ENCODE measurements at regions not wholly inside any gene's neighbourhood (a gene's known extent, or its start where the extent isn't known, plus 50 kb on each side); places are given as distances from the start of the nearest gene placed in this dataset.
"Not testable (repeated sequence)": the region's sequence is repeated elsewhere in the genome, so short reads cannot be mapped to it uniquely, and the experiment has no call there.

DNA sequence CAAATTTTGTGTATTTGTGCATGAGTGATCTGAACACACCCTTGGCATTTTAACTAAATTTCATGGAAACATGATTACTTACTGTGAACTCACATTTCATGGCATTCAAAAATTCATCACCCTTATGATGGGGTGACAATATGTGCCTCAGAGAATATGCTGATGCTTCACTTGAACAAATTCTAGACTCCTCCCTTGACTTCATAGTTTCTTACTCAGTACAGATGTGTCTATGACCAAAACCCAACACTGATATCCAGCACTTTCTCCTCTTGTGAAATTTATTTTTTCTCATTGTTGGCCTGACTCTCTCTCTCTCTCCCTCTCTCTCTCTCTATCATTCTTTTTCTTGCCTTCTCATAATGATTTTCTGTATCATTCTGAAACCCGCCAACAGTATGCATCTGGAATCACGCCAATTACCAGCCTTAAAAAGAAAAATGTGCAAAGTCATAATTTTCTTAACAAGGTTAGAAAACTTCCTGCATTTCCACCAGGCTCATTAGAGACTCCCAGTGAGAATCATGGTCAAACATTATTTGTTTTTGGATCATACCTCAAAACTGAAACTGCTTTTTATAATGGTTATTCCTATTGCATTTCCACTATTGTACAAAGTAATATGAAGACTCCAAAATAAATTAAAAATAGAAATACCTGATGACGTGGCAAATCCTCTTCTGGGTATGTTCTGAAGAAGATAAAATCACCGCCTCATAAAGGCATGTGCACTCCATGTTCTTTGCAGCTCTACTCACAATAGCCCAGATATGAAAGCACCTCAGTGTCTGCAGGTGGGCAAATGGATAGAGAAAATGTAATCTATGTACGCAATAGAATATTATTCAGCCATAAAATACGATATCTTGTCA lies 722.2 kb downstream of the TMEM121 start:
- no peaks in the 10 kb centered on the region for H3K9me3 ChIP-seq
- H3K4me3 ChIP-seq: no peak overlapping the region
- TF ChIP-seq POLR2A (IDR thresholded peaks at IDR 0.05) (no peak), POLR2AphosphoS5 (IDR thresholded peaks at IDR 0.05; ENCODE audit: insufficient read depth in 1 of 2, low read depth in 1 of 2) (no peak)
- TF ChIP-seq, protein P1, sequence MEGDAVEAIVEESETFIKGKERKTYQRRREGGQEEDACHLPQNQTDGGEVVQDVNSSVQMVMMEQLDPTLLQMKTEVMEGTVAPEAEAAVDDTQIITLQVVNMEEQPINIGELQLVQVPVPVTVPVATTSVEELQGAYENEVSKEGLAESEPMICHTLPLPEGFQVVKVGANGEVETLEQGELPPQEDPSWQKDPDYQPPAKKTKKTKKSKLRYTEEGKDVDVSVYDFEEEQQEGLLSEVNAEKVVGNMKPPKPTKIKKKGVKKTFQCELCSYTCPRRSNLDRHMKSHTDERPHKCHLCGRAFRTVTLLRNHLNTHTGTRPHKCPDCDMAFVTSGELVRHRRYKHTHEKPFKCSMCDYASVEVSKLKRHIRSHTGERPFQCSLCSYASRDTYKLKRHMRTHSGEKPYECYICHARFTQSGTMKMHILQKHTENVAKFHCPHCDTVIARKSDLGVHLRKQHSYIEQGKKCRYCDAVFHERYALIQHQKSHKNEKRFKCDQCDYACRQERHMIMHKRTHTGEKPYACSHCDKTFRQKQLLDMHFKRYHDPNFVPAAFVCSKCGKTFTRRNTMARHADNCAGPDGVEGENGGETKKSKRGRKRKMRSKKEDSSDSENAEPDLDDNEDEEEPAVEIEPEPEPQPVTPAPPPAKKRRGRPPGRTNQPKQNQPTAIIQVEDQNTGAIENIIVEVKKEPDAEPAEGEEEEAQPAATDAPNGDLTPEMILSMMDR (IDR thresholded peaks at IDR 0.05): no peak
- intact Hi-C loops (cut with DNase I): no loop called here
- no peaks in the 10 kb centered on the region for H3K27me3 ChIP-seq
- DNase-seq (ENCODE audit: extremely low spot score in 2 of 2): no peak
- no peaks in the 10 kb centered on the region for H3K36me3 ChIP-seq
- no peak overlapping the region for H3K27ac ChIP-seq
- H3K4me1 ChIP-seq: no peaks in the 10 kb centered on the region

GRCh38 chr14:106253995-106254394 lies 727.6 kb downstream of the TMEM121 start:
- H3K4me3 ChIP-seq; H3K4me1 ChIP-seq; H3K27me3 ChIP-seq; H3K27ac ChIP-seq; DNase-seq (ENCODE audit: extremely low spot score in 2 of 2); H3K36me3 ChIP-seq; H3K9me3 ChIP-seq; intact Hi-C loops (cut with DNase I): not testable (repeated sequence)

GRCh38 chr14:106257569-106257994 lies 731.2 kb downstream of the TMEM121 start:
- H3K27ac ChIP-seq; H3K9me3 ChIP-seq; H3K27me3 ChIP-seq; intact Hi-C loops (cut with DNase I); DNase-seq (ENCODE audit: extremely low spot score in 2 of 2); H3K36me3 ChIP-seq; H3K4me1 ChIP-seq; H3K4me3 ChIP-seq: not testable (repeated sequence)

- no peaks in the 10 kb centered on the region for H3K27me3 ChIP-seq
- no peak overlapping the region for H3K27ac ChIP-seq
- H3K4me3 ChIP-seq: no peak overlapping the region
- H3K36me3 ChIP-seq: no peaks in the 10 kb centered on the region
- intact Hi-C loops (cut with DNase I): no loop called here
- H3K4me1 ChIP-seq: no peaks in the 10 kb centered on the region
- H3K9me3 ChIP-seq: no peaks in the 10 kb centered on the region
- no peak for DNase-seq (ENCODE audit: extremely low spot score in 2 of 2)
- TF ChIP-seq, protein P1 (IDR thresholded peaks at IDR 0.05): no peak
- TF ChIP-seq POLR2AphosphoS5 (IDR thresholded peaks at IDR 0.05; ENCODE audit: insufficient read depth in 1 of 2, low read depth in 1 of 2) (no peak), POLR2A (IDR thresholded peaks at IDR 0.05) (no peak)
Observed at GRCh38 chr14:106268013-106268727, 741.8 kb downstream of the TMEM121 start.

DNA sequence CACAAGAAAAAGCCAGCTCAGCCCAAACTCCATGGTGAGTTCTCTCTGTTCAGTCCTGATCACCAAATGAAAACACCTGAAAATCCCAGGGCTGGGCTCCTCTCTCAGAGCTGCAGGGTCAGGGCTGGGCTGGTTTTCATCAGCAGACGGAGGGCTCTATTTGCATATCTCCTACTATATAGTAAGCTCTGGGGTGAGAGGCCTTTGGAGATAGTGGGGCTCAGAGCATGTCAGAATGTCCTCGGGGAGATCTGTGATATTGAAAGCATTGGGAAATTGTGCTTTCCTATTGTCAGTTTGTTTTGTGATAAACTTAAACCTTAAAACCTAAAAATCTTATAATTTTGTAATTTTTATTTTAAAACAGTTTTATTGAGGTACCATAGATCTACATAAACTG lies 742.6 kb downstream of the TMEM121 start:
- Histone ChIP-seq H3K27me3 (no peaks in the 10 kb centered on the region), H3K9me3 (no peaks in the 10 kb centered on the region), H3K4me1 (no peaks in the 10 kb centered on the region), H3K4me3 (no peak overlapping the region), H3K27ac (no peak overlapping the region), H3K36me3 (no peaks in the 10 kb centered on the region)
- intact Hi-C loops (cut with DNase I): no loop called here
- DNase-seq (ENCODE audit: extremely low spot score in 2 of 2): no peak
- TF ChIP-seq POLR2A (IDR thresholded peaks at IDR 0.05) (no peak), POLR2AphosphoS5 (IDR thresholded peaks at IDR 0.05; ENCODE audit: insufficient read depth in 1 of 2, low read depth in 1 of 2) (no peak)
- TF ChIP-seq, protein P1 (IDR thresholded peaks at IDR 0.05): no peak
